H1 (cell line): ENCODE measurements at regions not wholly inside any gene's neighbourhood (a gene's known extent, or its start where the extent isn't known, plus 50 kb on each side); places are given as distances from the start of the nearest gene placed in this dataset.
"Not testable (repeated sequence)": the region's sequence is repeated elsewhere in the genome, so short reads cannot be mapped to it uniquely, and the experiment has no call there.

ENCODE experiments used
- CEBPB ChIP-seq: IDR thresholded peaks from 2 replicates; pipeline ENCODE4 v1.6.1; 2012; ENCODE audit warnings: low read depth, low read length
- CHD7 ChIP-seq: fragments of 300-600 bp; sonication (generic); IDR thresholded peaks from 2 replicates; pipeline ENCODE4 v1.7.1; 2012; ENCODE audit warnings: low read length, moderate library complexity, mild to moderate bottlenecking, inconsistent platforms; ENCODE audit not compliant: insufficient replicate concordance
- FOSL1 ChIP-seq: IDR thresholded peaks from 2 replicates; pipeline ENCODE4 v1.6.1; 2011; ENCODE audit warnings: mild to moderate bottlenecking, low read depth, low read length, moderate library complexity; ENCODE audit not compliant: insufficient read depth
- GTF2F1 ChIP-seq: IDR thresholded peaks from 2 replicates; pipeline ENCODE4 v1.6.1; 2012; ENCODE audit warnings: low read depth, low read length, improper control_type of control experiment, borderline replicate concordance
- KDM1A ChIP-seq: fragments of 200-600, 300-600 bp; sonication (generic); IDR thresholded peaks from 2 replicates; pipeline ENCODE4 v1.7.1; 2016; ENCODE audit warnings: mild to moderate bottlenecking, low read length, borderline replicate concordance
- POLR2AphosphoS5 ChIP-seq: IDR thresholded peaks from 2 replicates; pipeline ENCODE4 v1.6.1; 2011; ENCODE audit warnings: low read depth, low read length
- SP1 ChIP-seq: IDR thresholded peaks from 2 replicates; pipeline ENCODE4 v1.6.1; 2011; ENCODE audit warnings: low read depth, low read length
- TAF7 ChIP-seq: optimal IDR thresholded peaks from 2 replicates; pipeline ENCODE3; 2011; ENCODE audit warnings: low read depth, mild to moderate bottlenecking, inconsistent platforms, low read length, moderate library complexity, borderline replicate concordance
- TCF12 ChIP-seq: IDR thresholded peaks from 2 replicates; pipeline ENCODE4 v1.6.1; 2011; ENCODE audit warnings: low read depth, mild to moderate bottlenecking, low read length
- TF ChIP-seq, protein P1 (sequence below), 3 experiments: IDR thresholded peaks; 1 replicate in 2 of 3; 2 replicates in 1 of 3; pipeline versions ENCODE4 v1.5.1 to v1.6.1; 2011; ENCODE audit warnings: low read length in 3 of 3, mild to moderate bottlenecking in 3 of 3, inconsistent platforms in 2 of 3, low read depth in 1 of 3, moderate library complexity in 1 of 3; ENCODE audit not compliant: insufficient read depth in 1 of 3; ENCODE audit errors: control extremely low read depth in 1 of 3
- TF ChIP-seq, protein P2 (sequence below): IDR thresholded peaks from 2 replicates; pipeline ENCODE4 v1.6.1; 2011; ENCODE audit warnings: low read length, improper control_type of control experiment

GRCh38 chr1:73245196-73245595 is 952.8 kb downstream of the LRRIQ3 start:
- not testable (repeated sequence) for TF ChIP-seq TAF7, POLR2AphosphoS5, KDM1A, TCF12, GTF2F1, CEBPB, CHD7, SP1, FOSL1
- TF ChIP-seq, protein P1, sequence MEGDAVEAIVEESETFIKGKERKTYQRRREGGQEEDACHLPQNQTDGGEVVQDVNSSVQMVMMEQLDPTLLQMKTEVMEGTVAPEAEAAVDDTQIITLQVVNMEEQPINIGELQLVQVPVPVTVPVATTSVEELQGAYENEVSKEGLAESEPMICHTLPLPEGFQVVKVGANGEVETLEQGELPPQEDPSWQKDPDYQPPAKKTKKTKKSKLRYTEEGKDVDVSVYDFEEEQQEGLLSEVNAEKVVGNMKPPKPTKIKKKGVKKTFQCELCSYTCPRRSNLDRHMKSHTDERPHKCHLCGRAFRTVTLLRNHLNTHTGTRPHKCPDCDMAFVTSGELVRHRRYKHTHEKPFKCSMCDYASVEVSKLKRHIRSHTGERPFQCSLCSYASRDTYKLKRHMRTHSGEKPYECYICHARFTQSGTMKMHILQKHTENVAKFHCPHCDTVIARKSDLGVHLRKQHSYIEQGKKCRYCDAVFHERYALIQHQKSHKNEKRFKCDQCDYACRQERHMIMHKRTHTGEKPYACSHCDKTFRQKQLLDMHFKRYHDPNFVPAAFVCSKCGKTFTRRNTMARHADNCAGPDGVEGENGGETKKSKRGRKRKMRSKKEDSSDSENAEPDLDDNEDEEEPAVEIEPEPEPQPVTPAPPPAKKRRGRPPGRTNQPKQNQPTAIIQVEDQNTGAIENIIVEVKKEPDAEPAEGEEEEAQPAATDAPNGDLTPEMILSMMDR (IDR thresholded peaks at IDR 0.05; ENCODE audit: control extremely low read depth in 1 of 3, insufficient read depth in 1 of 3, low read depth in 1 of 3, low read length in 3 of 3) = not testable (repeated sequence)
- TF ChIP-seq, protein P2, sequence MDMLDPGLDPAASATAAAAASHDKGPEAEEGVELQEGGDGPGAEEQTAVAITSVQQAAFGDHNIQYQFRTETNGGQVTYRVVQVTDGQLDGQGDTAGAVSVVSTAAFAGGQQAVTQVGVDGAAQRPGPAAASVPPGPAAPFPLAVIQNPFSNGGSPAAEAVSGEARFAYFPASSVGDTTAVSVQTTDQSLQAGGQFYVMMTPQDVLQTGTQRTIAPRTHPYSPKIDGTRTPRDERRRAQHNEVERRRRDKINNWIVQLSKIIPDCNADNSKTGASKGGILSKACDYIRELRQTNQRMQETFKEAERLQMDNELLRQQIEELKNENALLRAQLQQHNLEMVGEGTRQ = not testable (repeated sequence)
